ENCODE measurements at regions not wholly inside any gene's neighbourhood (a gene's known extent, or its start where the extent isn't known, plus 50 kb on each side); places are given as distances from the start of the nearest gene placed in this dataset.
"Not testable (repeated sequence)": the region's sequence is repeated elsewhere in the genome, so short reads cannot be mapped to it uniquely, and the experiment has no call there.

- no peaks in the 10 kb centered on the region for H3K36me3 ChIP-seq
- H3K4me1 ChIP-seq, result no peaks in the 10 kb centered on the region
- H3K9me3 ChIP-seq, result no peaks in the 10 kb centered on the region
- no peak for TF ChIP-seq CTCF (IDR thresholded peaks at IDR 0.05)
- no peak for DNase-seq
- intact Hi-C loops (cut with DNase I; ENCODE audit: low total_unique reads), result no loop called here
- H3K27me3 ChIP-seq, result no peaks in the 10 kb centered on the region
- H3K27ac ChIP-seq, result no peak overlapping the region
- H3K4me3 ChIP-seq, result no peak overlapping the region
These were observed 136.5 kb upstream of the LIFR start for GRCh38 chr5:38692781-38693527.

GRCh38 chr5:38695021-38695958, 138.8 kb upstream of the LIFR start:
- Histone ChIP-seq H3K27ac (no peak overlapping the region), H3K4me3 (no peak overlapping the region), H3K9me3 (no peaks in the 10 kb centered on the region), H3K27me3 (no peaks in the 10 kb centered on the region), H3K4me1 (no peaks in the 10 kb centered on the region), H3K36me3 (no peaks in the 10 kb centered on the region)
- TF ChIP-seq CTCF (IDR thresholded peaks at IDR 0.05), result no peak
- intact Hi-C loops (cut with DNase I; ENCODE audit: low total_unique reads), result no loop called here
- no peak for DNase-seq

GRCh38 chr5:38697013-38697412, 140.6 kb upstream of the LIFR start:
- H3K4me3 ChIP-seq, result no peak overlapping the region
- TF ChIP-seq CTCF (IDR thresholded peaks at IDR 0.05), result no peak
- H3K4me1 ChIP-seq, result no peaks in the 10 kb centered on the region
- no peaks in the 10 kb centered on the region for H3K27me3 ChIP-seq
- no peak overlapping the region for H3K27ac ChIP-seq
- no peaks in the 10 kb centered on the region for H3K36me3 ChIP-seq
- no peaks in the 10 kb centered on the region for H3K9me3 ChIP-seq
- intact Hi-C loops (cut with DNase I; ENCODE audit: low total_unique reads), result no loop called here
- no peak for DNase-seq

GRCh38 chr5:38705529-38705928, 140.3 kb upstream of the OSMR start:
- intact Hi-C loops (cut with DNase I; ENCODE audit: low total_unique reads); DNase-seq; H3K9me3 ChIP-seq; H3K36me3 ChIP-seq; H3K27me3 ChIP-seq; H3K4me3 ChIP-seq; H3K27ac ChIP-seq; H3K4me1 ChIP-seq: not testable (repeated sequence)

- intact Hi-C loops (cut with DNase I; ENCODE audit: low total_unique reads), result no loop called here
- Histone ChIP-seq H3K4me1 (no peaks in the 10 kb centered on the region), H3K4me3 (no peak overlapping the region), H3K36me3 (no peaks in the 10 kb centered on the region), H3K27me3 (no peaks in the 10 kb centered on the region), H3K9me3 (no peaks in the 10 kb centered on the region), H3K27ac (no peak overlapping the region)
- DNase-seq, result no peak
- no peak for TF ChIP-seq CTCF (IDR thresholded peaks at IDR 0.05)
These were observed 139.4 kb upstream of the OSMR start for GRCh38 chr5:38706376-38706775.

All from tibial artery (tissue), 4 donors.